ENCODE measurements at regions not wholly inside any gene's neighbourhood (a gene's known extent, or its start where the extent isn't known, plus 50 kb on each side); places are given as distances from the start of the nearest gene placed in this dataset.
A peak's percentile ranks its signal among the peaks of the same experiment; 100 is the strongest.

DNA sequence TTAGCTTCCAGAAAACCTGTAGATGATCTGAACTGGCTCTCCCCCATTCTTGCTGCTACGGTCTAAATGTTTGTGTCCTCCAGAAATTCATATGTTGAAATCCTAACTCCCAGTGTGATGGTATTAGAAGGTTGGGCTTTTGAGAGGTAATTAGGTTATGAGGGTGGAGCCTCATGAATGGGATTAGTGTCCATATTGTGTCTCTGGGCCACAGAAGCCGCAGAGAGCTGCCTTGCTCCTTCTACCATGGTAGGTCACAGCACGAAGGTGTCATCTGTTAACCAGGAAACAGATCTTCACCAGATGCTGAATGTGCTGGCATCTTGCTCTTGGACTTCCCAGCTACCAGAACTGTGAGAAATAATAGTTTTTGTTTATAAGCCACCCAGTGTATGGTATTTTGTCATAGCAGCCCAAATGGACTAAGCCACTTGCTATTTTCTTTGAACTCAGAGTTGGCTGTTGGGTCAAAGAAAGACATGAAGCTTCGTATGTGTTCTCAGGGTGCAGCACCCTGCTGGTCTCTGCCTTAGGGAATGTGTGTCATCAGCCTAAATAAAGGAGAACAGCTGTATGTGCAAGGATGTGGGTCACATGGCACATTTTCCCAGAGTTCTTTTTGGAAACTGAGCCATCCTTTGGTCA lies 317.5 kb upstream of the SLCO3A1 start:
- ATAC-seq (replicated peaks in 6 of 8): no peak
- in situ Hi-C loops (cut with MboI; ENCODE audit: low pct_unique_long_range_greater_than_20kb in 2 of 9, low sequenced_read_pairs in 9 of 9, unreplicated experiment in 9 of 9): no loop called here
- WGBS, 10 experiments: 48 to 100% (median 86%) methylated on average over 1 to 3 of the region's 4 CpGs; no CpG with 5 or more reads in 2 of the 10 experiments
- Histone ChIP-seq H3K4me1 (replicated peaks in 1 of 2) (peaks cover 0 to 15% of the 10 kb centered on the region in 2 donors), H3K27ac (no peak overlapping the region), H3K4me3 (no peak overlapping the region)

GRCh38 chr15:91537856-91538255 lies 315.7 kb upstream of the SLCO3A1 start:
- Histone ChIP-seq H3K4me1 (replicated peaks in 1 of 2) (peaks cover 0 to 15% of the 10 kb centered on the region in 2 donors), H3K27ac (no peak overlapping the region), H3K4me3 (no peak overlapping the region)
- in situ Hi-C loops (cut with MboI; ENCODE audit: low pct_unique_long_range_greater_than_20kb in 2 of 9, low sequenced_read_pairs in 9 of 9, unreplicated experiment in 9 of 9): no loop called here
- 0 to 82% (median 35%) methylated on average over 1 to 5 of the region's 5 CpGs for WGBS, 10 experiments
- peak in 4 of 8 experiments; percentile 25 to 67 (median 46) for ATAC-seq (replicated peaks in 6 of 8)

- in situ Hi-C loops (cut with MboI; ENCODE audit: low pct_unique_long_range_greater_than_20kb in 2 of 9, low sequenced_read_pairs in 9 of 9, unreplicated experiment in 9 of 9): no loop called here
- 43 to 100% (median 88%) methylated on average over 1 to 2 of the region's 2 CpGs for WGBS, 10 experiments
- no peak for ATAC-seq (replicated peaks in 6 of 8)
- peaks cover 0 to 15% of the 10 kb centered on the region in 2 donors for H3K4me1 ChIP-seq (replicated peaks in 1 of 2)
- H3K4me3 ChIP-seq: no peak overlapping the region
- H3K27ac ChIP-seq: no peak overlapping the region
Observed at GRCh38 chr15:91538782-91539181, 314.7 kb upstream of the SLCO3A1 start.

DNA sequence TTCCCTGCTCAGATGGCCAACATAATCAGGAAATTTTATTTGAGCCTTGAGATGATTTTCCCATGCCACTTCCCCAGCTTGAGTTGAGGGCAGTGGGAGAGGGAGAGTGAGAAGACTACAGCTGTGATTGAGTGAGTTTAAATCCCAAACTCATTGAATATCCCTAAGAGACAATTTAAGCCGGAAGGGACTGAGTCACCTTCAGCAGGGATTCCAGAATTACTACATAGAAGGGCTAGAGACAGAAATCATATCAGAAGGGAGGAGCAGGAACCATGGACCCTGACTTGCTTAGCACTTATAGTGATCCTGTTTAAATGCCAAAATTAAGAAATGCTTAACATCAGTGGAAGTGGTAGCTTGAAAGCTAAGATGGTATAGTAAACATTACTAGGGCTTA lies 312.2 kb upstream of the SLCO3A1 start:
- Histone ChIP-seq H3K4me3 (no peak overlapping the region), H3K27ac (no peak overlapping the region), H3K4me1 (replicated peaks in 1 of 2) (peaks cover 0 to 15% of the 10 kb centered on the region in 2 donors)
- ATAC-seq (replicated peaks in 6 of 8): no peak
- 50 to 100% (median 94%) methylated on average over 1 of the region's 1 CpG; no CpG with 5 or more reads in 6 of the 10 experiments for WGBS, 10 experiments
- in situ Hi-C loops (cut with MboI; ENCODE audit: low pct_unique_long_range_greater_than_20kb in 2 of 9, low sequenced_read_pairs in 9 of 9, unreplicated experiment in 9 of 9): no loop called here

GRCh38 chr15:91542226-91542625 lies 311.3 kb upstream of the SLCO3A1 start:
- H3K4me1 ChIP-seq (replicated peaks in 1 of 2): peaks cover 0 to 12% of the 10 kb centered on the region in 2 donors
- no peak overlapping the region for H3K27ac ChIP-seq
- 89 to 92% (median 90%) methylated on average over 2 to 3 of the region's 3 CpGs; no CpG with 5 or more reads in 7 of the 10 experiments for WGBS, 10 experiments
- no peak overlapping the region for H3K4me3 ChIP-seq
- in situ Hi-C loops (cut with MboI; ENCODE audit: low pct_unique_long_range_greater_than_20kb in 2 of 9, low sequenced_read_pairs in 9 of 9, unreplicated experiment in 9 of 9): no loop called here
- no peak for ATAC-seq (replicated peaks in 6 of 8)

GRCh38 chr15:91547356-91547755 lies 306.2 kb upstream of the SLCO3A1 start:
- Histone ChIP-seq H3K27ac (no peak overlapping the region), H3K4me1 (replicated peaks in 1 of 2) (peaks cover 0 to 8% of the 10 kb centered on the region in 2 donors), H3K4me3 (no peak overlapping the region)
- 46 to 100% (median 82%) methylated on average over 1 to 3 of the region's 3 CpGs; no CpG with 5 or more reads in 2 of the 10 experiments for WGBS, 10 experiments
- no peak for ATAC-seq (replicated peaks in 6 of 8)
- in situ Hi-C loops (cut with MboI; ENCODE audit: low pct_unique_long_range_greater_than_20kb in 2 of 9, low sequenced_read_pairs in 9 of 9, unreplicated experiment in 9 of 9): no loop called here

- peak in 3 of 8 experiments; percentile 13 to 83 (median 38) for ATAC-seq (replicated peaks in 6 of 8)
- no peak overlapping the region for H3K27ac ChIP-seq
Observed at GRCh38 chr15:91548549-91548948, 305.0 kb upstream of the SLCO3A1 start.

DNA sequence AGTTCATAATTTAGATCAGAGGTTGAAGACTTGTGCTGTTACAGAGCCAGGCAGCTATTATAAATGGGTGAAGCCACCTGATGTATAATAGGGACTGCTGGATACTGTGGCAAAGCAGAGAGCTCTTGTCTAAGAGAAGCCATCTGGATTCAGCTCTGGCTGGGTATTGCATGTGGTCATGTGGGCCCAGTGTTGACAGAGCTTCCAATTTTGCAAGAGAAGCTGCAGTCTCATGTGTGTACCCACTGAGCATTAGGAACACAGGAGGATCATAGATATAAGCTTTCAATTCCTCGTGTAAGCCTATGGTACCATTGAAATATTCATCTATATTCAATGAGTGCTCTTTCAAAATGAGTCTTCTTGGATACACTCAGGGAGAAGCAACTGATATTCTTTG lies 303.9 kb upstream of the SLCO3A1 start:
- in situ Hi-C loops (cut with MboI; ENCODE audit: low pct_unique_long_range_greater_than_20kb in 2 of 9, low sequenced_read_pairs in 9 of 9, unreplicated experiment in 9 of 9): no loop called here
- 60 to 89% methylated on average over 1 of the region's 1 CpG; no CpG with 5 or more reads in 8 of the 10 experiments for WGBS, 10 experiments
- Histone ChIP-seq H3K4me3 (no peak overlapping the region), H3K4me1 (replicated peaks in 1 of 2) (peaks cover 0 to 8% of the 10 kb centered on the region in 2 donors), H3K27ac (no peak overlapping the region)
- ATAC-seq (replicated peaks in 6 of 8): no peak

More at GRCh38 chr15:91548549-91548948, 305.0 kb upstream of the SLCO3A1 start:
- WGBS, 10 experiments: 0 to 87% (median 20%) methylated on average over 1 to 4 of the region's 4 CpGs; no CpG with 5 or more reads in 3 of the 10 experiments
- H3K4me3 ChIP-seq: no peak overlapping the region
- peaks cover 0 to 8% of the 10 kb centered on the region in 2 donors for H3K4me1 ChIP-seq (replicated peaks in 1 of 2)
- in situ Hi-C loops (cut with MboI; ENCODE audit: low pct_unique_long_range_greater_than_20kb in 2 of 9, low sequenced_read_pairs in 9 of 9, unreplicated experiment in 9 of 9): no loop called here

DNA sequence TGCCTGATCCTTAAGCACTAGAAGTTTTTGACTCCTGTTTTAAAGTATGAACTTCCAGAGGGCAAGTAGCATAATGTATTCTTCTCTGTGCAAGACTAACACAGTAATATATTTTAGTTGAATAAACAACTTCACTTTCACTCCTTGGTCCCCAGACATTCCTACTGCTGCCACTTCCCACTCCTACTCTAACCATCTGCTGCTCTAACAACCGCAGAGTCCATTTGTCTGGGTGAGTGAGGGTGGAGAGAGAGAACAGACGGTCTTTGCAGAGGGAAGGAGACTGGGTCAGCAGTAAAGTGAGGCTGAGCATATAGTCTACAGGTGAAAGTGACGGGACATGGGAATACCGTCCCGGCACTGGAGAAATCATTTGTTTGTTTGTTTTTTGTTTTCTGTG lies 301.0 kb upstream of the SLCO3A1 start:
- 66 to 100% (median 91%) methylated on average over 2 to 5 of the region's 5 CpGs; no CpG with 5 or more reads in 1 of the 10 experiments for WGBS, 10 experiments
- Histone ChIP-seq H3K27ac (no peak overlapping the region), H3K4me3 (no peak overlapping the region), H3K4me1 (replicated peaks in 1 of 2) (peaks cover 5 to 7% of the 10 kb centered on the region in 2 donors)
- no peak for ATAC-seq (replicated peaks in 6 of 8)
- in situ Hi-C loops (cut with MboI; ENCODE audit: low pct_unique_long_range_greater_than_20kb in 2 of 9, low sequenced_read_pairs in 9 of 9, unreplicated experiment in 9 of 9): no loop called here

DNA sequence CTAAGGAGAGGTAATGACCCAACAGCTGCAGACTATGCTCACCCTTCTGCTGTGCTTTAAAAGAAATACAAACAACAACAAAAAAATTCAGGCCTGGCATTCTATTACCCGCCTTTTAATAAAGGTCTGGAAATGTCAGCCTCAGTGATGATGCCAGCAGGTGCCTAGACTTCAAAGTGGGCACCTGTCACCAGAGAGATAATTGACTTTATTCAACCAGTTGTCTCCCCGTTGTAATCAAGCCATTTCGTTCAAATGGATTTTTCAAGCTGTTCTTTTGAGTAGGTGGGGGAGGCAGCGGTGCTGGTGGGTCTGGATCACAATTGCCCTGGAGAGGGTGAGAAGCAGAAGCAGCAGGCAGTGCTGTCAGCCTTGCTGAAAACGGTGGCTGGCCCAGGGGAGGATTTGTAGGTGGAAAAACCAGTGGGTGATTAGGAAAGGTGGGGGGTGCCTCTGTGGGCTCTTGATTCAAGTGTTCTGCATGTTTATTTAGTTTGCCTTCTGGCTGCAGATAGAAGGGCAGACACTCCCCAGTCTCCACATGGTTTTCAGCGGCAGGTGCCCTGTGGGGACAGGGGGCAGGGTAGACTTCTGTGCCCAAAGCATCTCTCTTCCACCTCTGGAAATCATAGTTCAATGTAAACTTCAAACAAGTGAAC lies 300.2 kb upstream of the SLCO3A1 start:
- 27 to 100% (median 53%) methylated on average over 1 to 6 of the region's 6 CpGs for WGBS, 10 experiments
- in situ Hi-C loops (cut with MboI; ENCODE audit: low pct_unique_long_range_greater_than_20kb in 2 of 9, low sequenced_read_pairs in 9 of 9, unreplicated experiment in 9 of 9): no loop called here
- Histone ChIP-seq H3K27ac (no peak overlapping the region), H3K4me1 (replicated peaks in 1 of 2) (peaks cover 5 to 6% of the 10 kb centered on the region in 2 donors), H3K4me3 (no peak overlapping the region)
- ATAC-seq (replicated peaks in 6 of 8): no peak

GRCh38 chr15:91555312-91555711 lies 298.2 kb upstream of the SLCO3A1 start:
- peak in 5 of 8 experiments; percentile 64 to 94 (median 71) for ATAC-seq (replicated peaks in 6 of 8)
- in situ Hi-C loops (cut with MboI; ENCODE audit: low pct_unique_long_range_greater_than_20kb in 2 of 9, low sequenced_read_pairs in 9 of 9, unreplicated experiment in 9 of 9): no loop called here
- WGBS, 10 experiments: 50 to 92% (median 85%) methylated on average over 1 to 4 of the region's 4 CpGs; no CpG with 5 or more reads in 2 of the 10 experiments
- Histone ChIP-seq H3K4me3 (no peak overlapping the region), H3K27ac (no peak overlapping the region), H3K4me1 (replicated peaks in 1 of 2) (peaks cover 3 to 5% of the 10 kb centered on the region in 2 donors)

- Histone ChIP-seq H3K4me3 (no peak overlapping the region), H3K4me1 (replicated peaks in 1 of 2) (peaks cover 3 to 5% of the 10 kb centered on the region in 2 donors), H3K27ac (no peak overlapping the region)
- 60 to 100% (median 92%) methylated on average over 1 to 5 of the region's 5 CpGs; no CpG with 5 or more reads in 1 of the 10 experiments for WGBS, 10 experiments
- ATAC-seq (replicated peaks in 6 of 8): no peak
- in situ Hi-C loops (cut with MboI; ENCODE audit: low pct_unique_long_range_greater_than_20kb in 2 of 9, low sequenced_read_pairs in 9 of 9, unreplicated experiment in 9 of 9): no loop called here
Observed at GRCh38 chr15:91556926-91557325, 296.6 kb upstream of the SLCO3A1 start.

DNA sequence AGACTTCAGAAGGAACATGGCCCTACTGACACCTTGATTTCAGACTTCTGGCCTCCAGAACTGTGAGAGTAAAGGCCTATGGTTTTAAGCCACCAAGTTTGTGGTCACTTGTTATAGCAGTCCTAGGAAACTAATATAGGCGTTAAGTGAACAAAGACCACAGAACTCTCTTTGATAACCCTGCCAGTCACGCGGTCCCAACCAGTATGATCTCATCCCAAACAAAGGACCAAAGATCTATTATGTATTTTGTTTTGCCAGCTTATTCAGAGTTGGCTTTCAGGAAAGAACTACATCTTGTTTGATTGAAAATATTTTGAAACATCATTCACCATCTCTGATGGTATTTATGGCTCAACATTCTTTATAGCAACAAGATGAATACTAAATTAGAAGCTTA lies 294.4 kb upstream of the SLCO3A1 start:
- peak in 1 of 8 experiments; percentile 17 for ATAC-seq (replicated peaks in 6 of 8)
- 7 to 80% (median 75%) methylated on average over 1 to 3 of the region's 3 CpGs; no CpG with 5 or more reads in 3 of the 10 experiments for WGBS, 10 experiments
- Histone ChIP-seq H3K4me1 (replicated peaks in 1 of 2) (peaks cover 3 to 5% of the 10 kb centered on the region in 2 donors), H3K4me3 (no peak overlapping the region), H3K27ac (no peak overlapping the region)
- in situ Hi-C loops (cut with MboI; ENCODE audit: low pct_unique_long_range_greater_than_20kb in 2 of 9, low sequenced_read_pairs in 9 of 9, unreplicated experiment in 9 of 9): no loop called here
